DOHH2 (cell line): ENCODE measurements at regions not wholly inside any gene's neighbourhood (a gene's known extent, or its start where the extent isn't known, plus 50 kb on each side); places are given as distances from the start of the nearest gene placed in this dataset.

ENCODE experiments used
- H3F3A ChIP-seq: fragments of 200-600 bp; sonication (generic), shearing (Covaris generic); 2 replicates; pipeline ENCODE4 v1.6.0; 2016; ENCODE audit warnings: antibody characterized with exemption, mild to moderate bottlenecking; ENCODE audit not compliant: control insufficient read depth, insufficient read depth
- H3K27ac ChIP-seq: fragments of 200-600 bp; sonication (generic); 2 replicates; pipeline ENCODE4 v1.5.1; 2014; ENCODE audit warnings: low read depth, mild to moderate bottlenecking, low read length, moderate library complexity
- H3K27me3 ChIP-seq: fragments of 200-600 bp; sonication (generic); 2 replicates; pipeline ENCODE4 v1.6.1; 2014; ENCODE audit warnings: mild to moderate bottlenecking, low read length, mixed read lengths; ENCODE audit not compliant: control insufficient read depth
- H3K36me3 ChIP-seq: fragments of 200-600 bp; sonication (generic); 2 replicates; pipeline ENCODE4 v1.6.1; 2014; ENCODE audit warnings: mild to moderate bottlenecking, low read length, moderate library complexity, mixed read lengths; ENCODE audit not compliant: control insufficient read depth
- H3K4me1 ChIP-seq: fragments of 200-600 bp; sonication (generic); 2 replicates; pipeline ENCODE4 v1.6.1; 2014; ENCODE audit warnings: mild to moderate bottlenecking, low read length, mixed read lengths; ENCODE audit not compliant: control insufficient read depth
- H3K4me2 ChIP-seq: fragments of 200-600 bp; sonication (generic); 2 replicates; pipeline ENCODE4 v1.6.0; 2014; ENCODE audit warnings: mild to moderate bottlenecking, low read length, moderate library complexity
- H3K4me3 ChIP-seq: fragments of 200-600 bp; sonication (generic); 2 replicates; pipeline ENCODE4 v1.5.1; 2014; ENCODE audit warnings: mild to moderate bottlenecking, low read length, mixed read lengths
- H3K79me2 ChIP-seq: fragments of 200-600 bp; sonication (generic); 2 replicates; pipeline ENCODE4 v1.6.1; 2014; ENCODE audit warnings: mild to moderate bottlenecking, low read length, mixed read lengths; ENCODE audit not compliant: control insufficient read depth
- H3K9me2 ChIP-seq: fragments of 200-600 bp; sonication (generic); replicated peaks from 2 replicates; pipeline ENCODE4 v1.6.1; 2014; ENCODE audit warnings: mild to moderate bottlenecking, low read length, mixed read lengths; ENCODE audit not compliant: control insufficient read depth
- H3K9me3 ChIP-seq: fragments of 200-600 bp; sonication (generic); 2 replicates; pipeline ENCODE4 v1.6.1; 2014; ENCODE audit warnings: antibody characterized with exemption, low read length, mixed read lengths; ENCODE audit not compliant: control insufficient read depth, insufficient read depth
- H4K20me1 ChIP-seq: fragments of 200-600 bp; sonication (generic); 2 replicates; pipeline ENCODE4 v1.6.0; 2014; ENCODE audit warnings: low read depth, mild to moderate bottlenecking, antibody characterized with exemption, low read length, moderate library complexity; ENCODE audit not compliant: control insufficient read depth, insufficient read depth
- CTCF ChIP-seq: fragments of 200-600 bp; sonication (generic); IDR thresholded peaks from one replicate; pipeline ENCODE4 v1.5.1; 2014; ENCODE audit warnings: antibody characterized with exemption, mild to moderate bottlenecking, low read depth, low read length; ENCODE audit not compliant: poor library complexity, severe bottlenecking
- EZH2phosphoT487 ChIP-seq: fragments of 200-600 bp; sonication (generic); IDR thresholded peaks from 2 replicates; pipeline ENCODE4 v1.6.1; 2017; ENCODE audit warnings: borderline replicate concordance, mild to moderate bottlenecking, antibody characterized with exemption, low read length, moderate library complexity, mixed read lengths

- no peaks in the 10 kb centered on the region for H3K4me1 ChIP-seq
- TF ChIP-seq EZH2phosphoT487, result no peak
- TF ChIP-seq CTCF, result no peak
- no peaks in the 10 kb centered on the region for H3K79me2 ChIP-seq
- no peak overlapping the region for H3K4me2 ChIP-seq
- no peaks in the 10 kb centered on the region for H3K36me3 ChIP-seq
- no peak overlapping the region for H3K27ac ChIP-seq
- no peaks in the 10 kb centered on the region for H4K20me1 ChIP-seq
- H3K27me3 ChIP-seq, result no peaks in the 10 kb centered on the region
- no peaks in the 10 kb centered on the region for H3K9me3 ChIP-seq
- H3K4me3 ChIP-seq, result no peak overlapping the region
- H3K9me2 ChIP-seq, result no peaks in the 10 kb centered on the region
- H3F3A ChIP-seq, result no peaks in the 10 kb centered on the region
Observed at GRCh38 chr2:180583441-180584140, 396.8 kb upstream of the UBE2E3 start.

- no peaks in the 10 kb centered on the region for H3K27me3 ChIP-seq
- TF ChIP-seq EZH2phosphoT487 (no peak), CTCF (no peak)
- H3K27ac ChIP-seq, result no peak overlapping the region
- no peaks in the 10 kb centered on the region for H3K36me3 ChIP-seq
- no peaks in the 10 kb centered on the region for H3K9me2 ChIP-seq
- no peaks in the 10 kb centered on the region; the same call in 1 of the 2 replicates for H3K9me3 ChIP-seq
- no peaks in the 10 kb centered on the region for H4K20me1 ChIP-seq
- no peak overlapping the region for H3K4me2 ChIP-seq
- no peaks in the 10 kb centered on the region for H3K79me2 ChIP-seq
- no peaks in the 10 kb centered on the region for H3K4me1 ChIP-seq
- no peak overlapping the region for H3K4me3 ChIP-seq
- no peaks in the 10 kb centered on the region for H3F3A ChIP-seq
Observed at GRCh38 chr2:180579388-180579787, 401.0 kb upstream of the UBE2E3 start.

GRCh38 chr2:180578441-180578840 lies 402.0 kb upstream of the UBE2E3 start:
- H3K4me3 ChIP-seq, result no peak overlapping the region
- no peaks in the 10 kb centered on the region for H3K36me3 ChIP-seq
- no peak overlapping the region for H3K4me2 ChIP-seq
- no peaks in the 10 kb centered on the region; the same call in 1 of the 2 replicates for H3K9me3 ChIP-seq
- TF ChIP-seq EZH2phosphoT487, result no peak
- no peak for TF ChIP-seq CTCF
- H3K9me2 ChIP-seq, result no peaks in the 10 kb centered on the region
- no peaks in the 10 kb centered on the region for H3K27me3 ChIP-seq
- no peaks in the 10 kb centered on the region for H3K79me2 ChIP-seq
- H4K20me1 ChIP-seq, result no peaks in the 10 kb centered on the region
- H3F3A ChIP-seq, result no peaks in the 10 kb centered on the region
- H3K27ac ChIP-seq, result no peak overlapping the region
- no peaks in the 10 kb centered on the region for H3K4me1 ChIP-seq
